SK-N-SH (cell line): ENCODE measurements at regions not wholly inside any gene's neighbourhood (a gene's known extent, or its start where the extent isn't known, plus 50 kb on each side); places are given as distances from the start of the nearest gene placed in this dataset.

Experiments
- CTCF ChIA-PET: fragments of 300-600, 350-600 bp; formaldehyde crosslinking; extraction: SDS; loops from one replicate; lab custom pipeline; 2021; lab: Yijun Ruan, JAX
- POLR2A ChIA-PET: fragments of 350-600 bp; sonication (Branson Sonifier 250); formaldehyde crosslinking; extraction: SDS; loops from one replicate; lab custom pipeline; 2020; ENCODE audit warnings: antibody characterized with exemption, inconsistent platforms; lab: Yijun Ruan, JAX
- DNase-seq: peaks from one replicate; pipeline ENCODE4 v3.0.0; 2012
- H2AFZ ChIP-seq: fragments of 200-600 bp; sonication (generic); 2 replicates; pipeline ENCODE4 v1.8.1; 2016; ENCODE audit warnings: antibody characterized with exemption, mild to moderate bottlenecking, low read depth
- H3F3A ChIP-seq: fragments of 200-600 bp; sonication (generic); replicated peaks from 2 replicates; pipeline ENCODE3; 2016; ENCODE audit warnings: antibody characterized with exemption, mild to moderate bottlenecking; ENCODE audit not compliant: insufficient read depth
- H3K27ac ChIP-seq, 2 experiments: fragments of 200-500 bp in 1 of 2; fragments of 200-600 bp in 1 of 2; sonication (Bioruptor generic) in 1 of 2; sonication (generic), shearing (Covaris generic) in 1 of 2; 2 replicates each; pipeline versions ENCODE4 v1.5.1 to v1.6.1; 2014 to 2016; ENCODE audit warnings: low read depth in 2 of 2, inconsistent platforms in 1 of 2, low read length in 1 of 2, mild to moderate bottlenecking in 1 of 2, mixed read lengths in 1 of 2
- H3K27me3 ChIP-seq: fragments of 200-600 bp; sonication (generic), shearing (Covaris generic); 2 replicates; pipeline ENCODE4 v1.6.1; 2016; ENCODE audit warnings: mixed run types; ENCODE audit not compliant: insufficient read depth
- H3K36me3 ChIP-seq, 2 experiments: fragments of 200-500 bp in 1 of 2; fragments of 200-600 bp in 1 of 2; sonication (Bioruptor generic) in 1 of 2; sonication (generic) in 1 of 2; replicated peaks in 1 of 2; 2 replicates each; pipeline versions ENCODE3 to v1.5.1; 2014 to 2016; ENCODE audit warnings: low read length in 1 of 2, mild to moderate bottlenecking in 1 of 2; ENCODE audit not compliant: insufficient read depth in 2 of 2, control insufficient read depth in 1 of 2
- H3K4me1 ChIP-seq, 2 experiments: fragments of 200-500 bp in 1 of 2; fragments of 200-600 bp in 1 of 2; sonication (Bioruptor generic) in 1 of 2; sonication (generic), shearing (Covaris generic) in 1 of 2; 2 replicates each; pipeline versions ENCODE4 v1.5.1 to v1.6.1; 2014 to 2016; ENCODE audit warnings: low read depth in 1 of 2, low read length in 1 of 2, mixed run types in 1 of 2; ENCODE audit not compliant: insufficient read depth in 2 of 2, control insufficient read depth in 1 of 2
- H3K4me2 ChIP-seq: fragments of 200-600 bp; sonication (generic), shearing (Covaris generic); 2 replicates; pipeline ENCODE4 v1.6.1; 2017; ENCODE audit warnings: mixed run types
- H3K4me3 ChIP-seq, 2 experiments: fragments of 200-500 bp in 1 of 2; fragments of 200-600 bp in 1 of 2; sonication (Bioruptor generic) in 1 of 2; sonication (generic), shearing (Covaris generic) in 1 of 2; 2 replicates each; pipeline versions ENCODE4 v1.5.1 to v1.8.1; 2014 to 2016; ENCODE audit warnings: low read depth in 2 of 2, inconsistent platforms in 1 of 2, low read length in 1 of 2, mild to moderate bottlenecking in 1 of 2, mixed read lengths in 1 of 2, moderate library complexity in 1 of 2
- H3K79me2 ChIP-seq: fragments of 200-600 bp; sonication (generic); 2 replicates; pipeline ENCODE4 v1.8.1; 2017; ENCODE audit warnings: mild to moderate bottlenecking; ENCODE audit not compliant: insufficient read depth
- H3K9ac ChIP-seq: fragments of 200-600 bp; sonication (generic); 2 replicates; pipeline ENCODE4 v1.6.1; 2017; ENCODE audit warnings: mixed run types
- H3K9me2 ChIP-seq: fragments of 200-600 bp; sonication (generic); 2 replicates; pipeline ENCODE4 v1.6.1; 2017; ENCODE audit warnings: mixed run types
- H3K9me3 ChIP-seq: fragments of 200-600 bp; sonication (generic); 2 replicates; pipeline ENCODE4 v1.6.1; 2017; ENCODE audit warnings: mixed run types, mild to moderate bottlenecking, moderate library complexity
- H4K20me1 ChIP-seq: fragments of 200-600 bp; sonication (generic); 2 replicates; pipeline ENCODE4 v1.6.1; 2017; ENCODE audit warnings: mild to moderate bottlenecking, mixed run types; ENCODE audit not compliant: insufficient read depth
- EZH2phosphoT487 ChIP-seq: fragments of 200-600 bp; sonication (generic); IDR thresholded peaks from 2 replicates; pipeline ENCODE4 v1.6.1; 2017; ENCODE audit warnings: low read depth, mixed run types, mild to moderate bottlenecking, antibody characterized with exemption, moderate library complexity, borderline replicate concordance
- FOXM1 ChIP-seq: IDR thresholded peaks from 2 replicates; pipeline ENCODE4 v1.4.0; 2012; ENCODE audit warnings: low read depth, mild to moderate bottlenecking
- GABPA ChIP-seq: IDR thresholded peaks from 2 replicates; pipeline ENCODE4 v1.4.0; 2012; ENCODE audit warnings: low read depth, mild to moderate bottlenecking
- GATA2 ChIP-seq: sonication (generic); formaldehyde crosslinking; IDR thresholded peaks from 2 replicates; pipeline ENCODE4 v1.5.0; 2020; ENCODE audit warnings: mild to moderate bottlenecking, missing genetic modification reagents
- MEF2A ChIP-seq: IDR thresholded peaks from 2 replicates; pipeline ENCODE4 v1.4.0; 2012; ENCODE audit warnings: low read depth, borderline replicate concordance
- NRF1 ChIP-seq: IDR thresholded peaks from 2 replicates; pipeline ENCODE4 v1.6.1; 2012; ENCODE audit warnings: low read depth, mild to moderate bottlenecking, low read length
- POLR2AphosphoS5 ChIP-seq: IDR thresholded peaks from 2 replicates; pipeline ENCODE4 v1.6.1; 2012; ENCODE audit warnings: low read depth, low read length
- RAD21 ChIP-seq: IDR thresholded peaks from 2 replicates; pipeline ENCODE4 v1.6.1; 2012; ENCODE audit warnings: mild to moderate bottlenecking, low read length
- SIN3A ChIP-seq: IDR thresholded peaks from 2 replicates; pipeline ENCODE4 v1.6.1; 2012; ENCODE audit warnings: low read depth, mild to moderate bottlenecking, low read length, moderate library complexity, borderline replicate concordance
- SMC3 ChIP-seq: IDR thresholded peaks from 2 replicates; pipeline ENCODE4 v1.6.1; 2012; ENCODE audit warnings: low read depth, low read length, improper control_type of control experiment
- TCF12 ChIP-seq: IDR thresholded peaks from 2 replicates; pipeline ENCODE4 v1.4.0; 2012
- TEAD4 ChIP-seq: IDR thresholded peaks from 2 replicates; pipeline ENCODE4 v1.4.0; 2012; ENCODE audit warnings: mild to moderate bottlenecking, borderline replicate concordance; ENCODE audit not compliant: insufficient read depth
- WGBS: methylation state at CpG from one replicate; pipeline ENCODE4 v1.1.6; 2017; ENCODE audit warnings: low lambda C conversion rate; 5-methylcytosine and 5-hydroxymethylcytosine counted together
- TF ChIP-seq, protein P1 (sequence below): IDR thresholded peaks from 2 replicates; pipeline ENCODE4; 2012
- TF ChIP-seq, protein P2 (sequence below): fragments of 150-350 bp; IDR thresholded peaks from 2 replicates; pipeline ENCODE4 v1.6.1; 2017; ENCODE audit warnings: antibody characterized with exemption, low read length, low read depth, borderline replicate concordance
- TF ChIP-seq, protein P3 (sequence below): fragments of 200-600 bp; sonication (generic); IDR thresholded peaks from 2 replicates; pipeline ENCODE4 v1.6.1; 2017; ENCODE audit warnings: antibody characterized with exemption, mild to moderate bottlenecking, moderate library complexity
- TF ChIP-seq, protein P4 (sequence below): IDR thresholded peaks from 2 replicates; pipeline ENCODE4 v1.4.0; 2012; ENCODE audit warnings: low read depth, borderline replicate concordance

DNA sequence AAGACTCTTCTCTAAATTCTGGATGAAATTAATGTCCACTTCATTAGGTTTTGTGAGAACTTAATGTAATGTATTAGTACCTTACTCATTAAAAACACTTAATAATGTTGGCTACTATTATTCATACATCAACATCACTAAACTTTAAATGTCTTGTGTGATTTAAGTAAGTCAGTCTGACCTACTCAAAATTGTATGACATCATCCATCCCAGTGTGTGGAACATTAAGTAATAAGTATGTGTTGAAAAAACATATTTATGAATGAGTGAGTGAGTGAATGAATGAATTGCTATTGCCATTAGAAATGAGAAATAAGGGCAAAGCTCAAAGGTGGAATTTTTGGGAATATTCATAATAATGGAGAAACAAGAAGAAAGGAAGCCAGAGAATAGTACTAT, 285.8 kb downstream of the HTR1B start (continued):
- TF ChIP-seq, protein P1, sequence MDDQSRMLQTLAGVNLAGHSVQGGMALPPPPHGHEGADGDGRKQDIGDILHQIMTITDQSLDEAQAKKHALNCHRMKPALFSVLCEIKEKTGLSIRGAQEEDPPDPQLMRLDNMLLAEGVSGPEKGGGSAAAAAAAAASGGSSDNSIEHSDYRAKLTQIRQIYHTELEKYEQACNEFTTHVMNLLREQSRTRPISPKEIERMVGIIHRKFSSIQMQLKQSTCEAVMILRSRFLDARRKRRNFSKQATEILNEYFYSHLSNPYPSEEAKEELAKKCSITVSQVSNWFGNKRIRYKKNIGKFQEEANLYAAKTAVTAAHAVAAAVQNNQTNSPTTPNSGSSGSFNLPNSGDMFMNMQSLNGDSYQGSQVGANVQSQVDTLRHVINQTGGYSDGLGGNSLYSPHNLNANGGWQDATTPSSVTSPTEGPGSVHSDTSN: no peak
- TF ChIP-seq FOXM1 (no peak), RAD21 (no peak), MEF2A (no peak), NRF1 (no peak), SIN3A (no peak)
- TF ChIP-seq, protein P2, sequence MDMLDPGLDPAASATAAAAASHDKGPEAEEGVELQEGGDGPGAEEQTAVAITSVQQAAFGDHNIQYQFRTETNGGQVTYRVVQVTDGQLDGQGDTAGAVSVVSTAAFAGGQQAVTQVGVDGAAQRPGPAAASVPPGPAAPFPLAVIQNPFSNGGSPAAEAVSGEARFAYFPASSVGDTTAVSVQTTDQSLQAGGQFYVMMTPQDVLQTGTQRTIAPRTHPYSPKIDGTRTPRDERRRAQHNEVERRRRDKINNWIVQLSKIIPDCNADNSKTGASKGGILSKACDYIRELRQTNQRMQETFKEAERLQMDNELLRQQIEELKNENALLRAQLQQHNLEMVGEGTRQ: no peak

DNA sequence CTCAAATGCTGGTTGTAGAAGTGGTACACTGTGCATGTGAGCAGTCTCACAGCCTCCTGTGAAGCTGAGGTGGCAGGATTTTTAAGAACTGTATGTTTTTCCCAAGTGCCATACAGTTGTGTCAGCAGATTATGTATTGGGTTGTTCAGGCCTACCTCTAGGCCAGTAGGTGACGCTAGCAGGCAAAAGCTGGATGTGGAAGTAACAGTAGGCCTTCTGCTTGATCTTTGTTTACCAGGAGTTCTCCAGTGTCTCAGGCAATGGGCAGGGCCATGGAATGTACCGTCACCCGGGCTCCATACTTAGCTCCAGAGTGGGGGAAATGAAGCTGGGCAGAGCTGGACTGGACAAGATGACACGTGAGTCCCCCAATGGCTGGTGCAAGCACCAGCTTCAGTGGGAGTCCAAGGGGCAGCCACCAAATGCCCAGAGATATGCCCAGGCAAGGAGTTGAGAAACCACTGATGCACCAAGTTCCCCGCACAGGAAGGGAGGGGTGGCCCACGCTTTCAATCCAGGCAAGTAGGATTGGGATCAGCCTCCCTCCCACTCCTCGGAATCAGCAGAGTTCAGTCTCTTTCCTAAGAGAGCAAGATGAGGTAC, 289.7 kb downstream of the HTR1B start:
- Histone ChIP-seq H3K4me1 (no peaks in the 10 kb centered on the region), H3K27ac (no peak overlapping the region), H3K4me3 (no peak overlapping the region), H2AFZ (peak overlapping the region; percentile 43; the same call in 1 of the 2 replicates), H3K9me2 (no peaks in the 10 kb centered on the region), H3K4me2 (no peak overlapping the region), H3F3A (peaks cover 4% of the 10 kb centered on the region), H3K9me3 (no peaks in the 10 kb centered on the region), H3K79me2 (no peaks in the 10 kb centered on the region), H3K27me3 (no peaks in the 10 kb centered on the region), H3K36me3 (no peaks in the 10 kb centered on the region), H3K9ac (no peak overlapping the region), H4K20me1 (no peaks in the 10 kb centered on the region)
- 28% methylated on average over 4 of the region's 7 CpGs for WGBS
- ChIA-PET POLR2A (no interaction called here), CTCF (interaction anchor here (0.6 to 0.7 kb wide), 2 partner anchors 244 to 1361 kb away, joined by 3 read pairs; no protein-coding TSS in a partner anchor)
- TF ChIP-seq SMC3 (peak; percentile 47), TCF12 (no peak), RAD21 (peak; percentile 57), MEF2A (no peak), EZH2phosphoT487 (no peak), GATA2 (CRISPR knock-in tag) (no peak), GABPA (no peak), TEAD4 (no peak), POLR2AphosphoS5 (no peak)
- TF ChIP-seq, protein P3, sequence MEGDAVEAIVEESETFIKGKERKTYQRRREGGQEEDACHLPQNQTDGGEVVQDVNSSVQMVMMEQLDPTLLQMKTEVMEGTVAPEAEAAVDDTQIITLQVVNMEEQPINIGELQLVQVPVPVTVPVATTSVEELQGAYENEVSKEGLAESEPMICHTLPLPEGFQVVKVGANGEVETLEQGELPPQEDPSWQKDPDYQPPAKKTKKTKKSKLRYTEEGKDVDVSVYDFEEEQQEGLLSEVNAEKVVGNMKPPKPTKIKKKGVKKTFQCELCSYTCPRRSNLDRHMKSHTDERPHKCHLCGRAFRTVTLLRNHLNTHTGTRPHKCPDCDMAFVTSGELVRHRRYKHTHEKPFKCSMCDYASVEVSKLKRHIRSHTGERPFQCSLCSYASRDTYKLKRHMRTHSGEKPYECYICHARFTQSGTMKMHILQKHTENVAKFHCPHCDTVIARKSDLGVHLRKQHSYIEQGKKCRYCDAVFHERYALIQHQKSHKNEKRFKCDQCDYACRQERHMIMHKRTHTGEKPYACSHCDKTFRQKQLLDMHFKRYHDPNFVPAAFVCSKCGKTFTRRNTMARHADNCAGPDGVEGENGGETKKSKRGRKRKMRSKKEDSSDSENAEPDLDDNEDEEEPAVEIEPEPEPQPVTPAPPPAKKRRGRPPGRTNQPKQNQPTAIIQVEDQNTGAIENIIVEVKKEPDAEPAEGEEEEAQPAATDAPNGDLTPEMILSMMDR: peak; percentile 55
- TF ChIP-seq, protein P4, sequence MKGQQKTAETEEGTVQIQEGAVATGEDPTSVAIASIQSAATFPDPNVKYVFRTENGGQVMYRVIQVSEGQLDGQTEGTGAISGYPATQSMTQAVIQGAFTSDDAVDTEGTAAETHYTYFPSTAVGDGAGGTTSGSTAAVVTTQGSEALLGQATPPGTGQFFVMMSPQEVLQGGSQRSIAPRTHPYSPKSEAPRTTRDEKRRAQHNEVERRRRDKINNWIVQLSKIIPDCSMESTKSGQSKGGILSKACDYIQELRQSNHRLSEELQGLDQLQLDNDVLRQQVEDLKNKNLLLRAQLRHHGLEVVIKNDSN: no peak
- DNase-seq: peak; percentile 1
